ENCODE measurements at regions not wholly inside any gene's neighbourhood (a gene's known extent, or its start where the extent isn't known, plus 50 kb on each side); places are given as distances from the start of the nearest gene placed in this dataset.

DNA sequence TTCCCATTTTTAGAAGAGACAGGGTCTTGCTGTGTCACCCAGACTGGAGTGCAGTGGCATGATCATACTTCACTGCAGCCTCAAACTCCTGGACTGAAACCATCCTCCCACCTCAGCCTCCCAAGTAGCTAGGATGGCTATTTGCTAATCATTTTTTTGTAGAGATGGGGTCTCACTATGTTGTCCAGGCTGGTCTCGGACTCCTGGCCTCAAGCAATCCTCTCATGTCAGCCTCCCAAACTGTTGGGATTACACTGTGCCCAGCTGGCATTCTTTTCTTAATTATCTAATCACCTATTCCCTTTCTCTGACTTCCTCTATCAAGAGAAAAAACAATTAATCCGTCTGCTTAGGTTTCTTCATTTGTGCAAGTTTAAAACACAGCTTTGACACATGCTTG lies 172.5 kb upstream of the TRIM24 start:
- WGBS = 54% methylated on average over 2 of the region's 2 CpGs
- H3K4me1 ChIP-seq (replicated peaks) = no peaks in the 10 kb centered on the region
- H3K4me3 ChIP-seq = no peak overlapping the region
- no peaks in the 10 kb centered on the region for H3K9me3 ChIP-seq
- intact Hi-C loops (cut with DNase I) = no loop called here
- no peak for TF ChIP-seq POLR2A (IDR thresholded peaks at IDR 0.05)
- TF ChIP-seq, protein P1, sequence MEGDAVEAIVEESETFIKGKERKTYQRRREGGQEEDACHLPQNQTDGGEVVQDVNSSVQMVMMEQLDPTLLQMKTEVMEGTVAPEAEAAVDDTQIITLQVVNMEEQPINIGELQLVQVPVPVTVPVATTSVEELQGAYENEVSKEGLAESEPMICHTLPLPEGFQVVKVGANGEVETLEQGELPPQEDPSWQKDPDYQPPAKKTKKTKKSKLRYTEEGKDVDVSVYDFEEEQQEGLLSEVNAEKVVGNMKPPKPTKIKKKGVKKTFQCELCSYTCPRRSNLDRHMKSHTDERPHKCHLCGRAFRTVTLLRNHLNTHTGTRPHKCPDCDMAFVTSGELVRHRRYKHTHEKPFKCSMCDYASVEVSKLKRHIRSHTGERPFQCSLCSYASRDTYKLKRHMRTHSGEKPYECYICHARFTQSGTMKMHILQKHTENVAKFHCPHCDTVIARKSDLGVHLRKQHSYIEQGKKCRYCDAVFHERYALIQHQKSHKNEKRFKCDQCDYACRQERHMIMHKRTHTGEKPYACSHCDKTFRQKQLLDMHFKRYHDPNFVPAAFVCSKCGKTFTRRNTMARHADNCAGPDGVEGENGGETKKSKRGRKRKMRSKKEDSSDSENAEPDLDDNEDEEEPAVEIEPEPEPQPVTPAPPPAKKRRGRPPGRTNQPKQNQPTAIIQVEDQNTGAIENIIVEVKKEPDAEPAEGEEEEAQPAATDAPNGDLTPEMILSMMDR (IDR thresholded peaks at IDR 0.05) = no peak
- DNase-seq (ENCODE audit: low spot score) = no peak
- H3K27ac ChIP-seq = no peak overlapping the region
- no peaks in the 10 kb centered on the region for H3K27me3 ChIP-seq (replicated peaks; ENCODE audit: insufficient read depth)
- no peaks in the 10 kb centered on the region for H3K36me3 ChIP-seq

- intact Hi-C loops (cut with DNase I) = no loop called here
These were observed 171.0 kb upstream of the TRIM24 start for GRCh38 chr7:138289082-138289481.

GRCh38 chr7:138289864-138290263 lies 170.2 kb upstream of the TRIM24 start:
- H3K27ac ChIP-seq = no peak overlapping the region
- 93% methylated on average over 2 of the region's 2 CpGs for WGBS
- H3K36me3 ChIP-seq = no peaks in the 10 kb centered on the region
- no peak for DNase-seq (ENCODE audit: low spot score)
- TF ChIP-seq POLR2A (IDR thresholded peaks at IDR 0.05) (no peak), POLR2AphosphoS5 (IDR thresholded peaks at IDR 0.05) (no peak)
- TF ChIP-seq, protein P1 (IDR thresholded peaks at IDR 0.05) = no peak
- intact Hi-C loops (cut with DNase I) = no loop called here
- no peak overlapping the region for H3K4me3 ChIP-seq
- H3K27me3 ChIP-seq (replicated peaks; ENCODE audit: insufficient read depth) = no peaks in the 10 kb centered on the region
- H3K4me1 ChIP-seq (replicated peaks) = no peaks in the 10 kb centered on the region
- H3K9me3 ChIP-seq = no peaks in the 10 kb centered on the region

More at GRCh38 chr7:138289082-138289481, 171.0 kb upstream of the TRIM24 start:
- Histone ChIP-seq H3K9me3 (no peaks in the 10 kb centered on the region), H3K27ac (no peak overlapping the region), H3K27me3 (replicated peaks; ENCODE audit: insufficient read depth) (no peaks in the 10 kb centered on the region), H3K4me3 (no peak overlapping the region), H3K36me3 (no peaks in the 10 kb centered on the region), H3K4me1 (replicated peaks) (no peaks in the 10 kb centered on the region)
- no peak for DNase-seq (ENCODE audit: low spot score)
- TF ChIP-seq POLR2AphosphoS5 (IDR thresholded peaks at IDR 0.05) = no peak
- TF ChIP-seq, protein P1 (IDR thresholded peaks at IDR 0.05) = no peak
- no peak for TF ChIP-seq POLR2A (IDR thresholded peaks at IDR 0.05)

DNA sequence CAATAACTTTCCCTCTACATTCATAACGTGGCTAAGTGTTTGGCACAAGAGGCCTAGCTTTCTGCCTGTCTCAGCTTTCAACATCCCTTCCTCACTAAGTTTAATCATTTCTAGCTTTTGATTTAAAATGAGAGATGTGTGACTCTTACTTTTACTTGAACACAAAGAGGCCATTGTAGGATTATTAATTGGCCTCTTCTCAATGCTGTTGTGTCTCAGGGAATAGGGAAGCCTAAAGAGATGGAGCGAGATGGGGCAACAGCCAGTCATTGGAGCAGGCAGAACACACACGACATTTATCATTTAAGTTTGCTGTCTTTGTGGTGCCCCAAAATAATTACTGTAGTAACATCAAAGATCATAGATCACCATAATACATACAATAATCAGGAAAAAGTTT lies 167.1 kb upstream of the TRIM24 start:
- no peaks in the 10 kb centered on the region for H3K27me3 ChIP-seq (replicated peaks; ENCODE audit: insufficient read depth)
- H3K4me3 ChIP-seq = no peak overlapping the region
- H3K36me3 ChIP-seq = no peaks in the 10 kb centered on the region
- H3K9me3 ChIP-seq = no peaks in the 10 kb centered on the region
- no peak overlapping the region for H3K27ac ChIP-seq
- intact Hi-C loops (cut with DNase I) = no loop called here
- DNase-seq (ENCODE audit: low spot score) = no peak
- WGBS = 68% methylated on average over 3 of the region's 3 CpGs
- TF ChIP-seq, protein P1 (IDR thresholded peaks at IDR 0.05) = no peak
- no peak for TF ChIP-seq POLR2AphosphoS5 (IDR thresholded peaks at IDR 0.05)
- TF ChIP-seq POLR2A (IDR thresholded peaks at IDR 0.05) = no peak
- H3K4me1 ChIP-seq (replicated peaks) = no peaks in the 10 kb centered on the region

DNA sequence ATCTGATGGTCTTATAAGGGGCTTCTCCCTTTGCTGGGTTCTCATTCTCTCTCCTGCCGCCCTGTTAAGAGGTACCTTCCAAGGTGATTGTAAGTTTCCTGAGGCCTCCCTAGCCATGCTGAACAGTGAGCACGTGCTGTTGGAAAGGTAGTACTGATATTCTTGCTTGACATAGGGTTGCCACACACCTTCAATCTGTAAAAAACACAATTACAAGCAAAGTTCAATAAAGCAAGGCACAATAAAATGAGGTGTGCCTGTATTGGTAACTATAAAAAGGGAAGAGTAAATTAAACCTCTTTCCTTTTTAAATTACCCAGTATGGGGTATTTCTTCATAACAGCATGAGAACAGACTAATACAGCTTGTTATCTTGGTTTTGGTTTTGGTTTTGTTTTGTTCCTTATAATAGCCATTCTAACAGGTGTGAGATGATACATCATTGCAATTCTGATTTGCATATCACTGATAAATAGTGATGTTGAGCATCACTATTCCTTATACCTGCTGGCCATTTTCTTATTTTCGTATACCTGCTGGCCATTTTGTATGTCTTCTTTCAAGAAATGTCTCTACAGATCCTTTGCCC lies 164.9 kb upstream of the TRIM24 start:
- H3K36me3 ChIP-seq = no peaks in the 10 kb centered on the region
- TF ChIP-seq POLR2A (IDR thresholded peaks at IDR 0.05) (no peak), POLR2AphosphoS5 (IDR thresholded peaks at IDR 0.05) (no peak)
- TF ChIP-seq, protein P1 (IDR thresholded peaks at IDR 0.05) = no peak
- intact Hi-C loops (cut with DNase I) = no loop called here
- no peak for DNase-seq (ENCODE audit: low spot score)
- no peaks in the 10 kb centered on the region for H3K27me3 ChIP-seq (replicated peaks; ENCODE audit: insufficient read depth)
- H3K4me1 ChIP-seq (replicated peaks) = no peaks in the 10 kb centered on the region
- no peaks in the 10 kb centered on the region for H3K9me3 ChIP-seq
- no peak overlapping the region for H3K27ac ChIP-seq
- no peak overlapping the region for H3K4me3 ChIP-seq
- WGBS = 75% methylated on average over 3 of the region's 3 CpGs
